Activated CD4-positive, alpha-beta T cell treated with anti-CD3 and anti-CD28 coated beads for 4 hours (primary cell): ENCODE measurements at regions not wholly inside any gene's neighbourhood (a gene's known extent, or its start where the extent isn't known, plus 50 kb on each side); places are given as distances from the start of the nearest gene placed in this dataset.
"Not testable (repeated sequence)": the region's sequence is repeated elsewhere in the genome, so short reads cannot be mapped to it uniquely, and the experiment has no call there.

Experiments used
- DNase-seq, 2 donors: peaks; one replicate each; pipeline ENCODE4 v3.0.0-alpha.2; 2020

- no peak for DNase-seq
Observed at GRCh38 chr20:48215536-48215935, 430.3 kb upstream of the SULF2 start.

- no peak for DNase-seq
Observed at GRCh38 chr20:48214601-48215000, 429.3 kb upstream of the SULF2 start.

- not testable (repeated sequence) for DNase-seq
Observed at GRCh38 chr20:48213635-48214034, 428.4 kb upstream of the SULF2 start.

GRCh38 chr20:48212806-48213509 is 427.7 kb upstream of the SULF2 start:
- no peak for DNase-seq

- no peak for DNase-seq
Observed at GRCh38 chr20:48211847-48212246, 426.6 kb upstream of the SULF2 start.

DNA sequence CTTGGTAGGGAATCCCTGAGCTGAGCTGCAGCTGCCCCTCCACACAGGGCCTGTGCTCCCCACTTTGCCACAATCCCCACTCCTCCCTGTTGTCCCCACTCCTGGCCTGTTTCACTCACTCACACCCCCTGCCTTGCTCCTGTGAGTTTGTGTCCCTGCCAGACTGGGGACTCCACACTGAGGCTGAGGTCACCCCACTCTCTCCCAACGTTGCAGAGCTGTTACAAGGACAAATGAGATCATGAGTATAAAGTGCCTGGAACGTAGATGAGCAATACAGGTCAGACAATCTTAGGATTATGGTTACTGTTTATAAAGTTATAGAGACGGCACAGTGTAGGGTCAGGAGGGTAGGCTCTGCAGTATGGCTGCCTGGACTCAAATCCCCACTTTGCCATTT is 426.0 kb upstream of the SULF2 start:
- DNase-seq, result no peak

DNA sequence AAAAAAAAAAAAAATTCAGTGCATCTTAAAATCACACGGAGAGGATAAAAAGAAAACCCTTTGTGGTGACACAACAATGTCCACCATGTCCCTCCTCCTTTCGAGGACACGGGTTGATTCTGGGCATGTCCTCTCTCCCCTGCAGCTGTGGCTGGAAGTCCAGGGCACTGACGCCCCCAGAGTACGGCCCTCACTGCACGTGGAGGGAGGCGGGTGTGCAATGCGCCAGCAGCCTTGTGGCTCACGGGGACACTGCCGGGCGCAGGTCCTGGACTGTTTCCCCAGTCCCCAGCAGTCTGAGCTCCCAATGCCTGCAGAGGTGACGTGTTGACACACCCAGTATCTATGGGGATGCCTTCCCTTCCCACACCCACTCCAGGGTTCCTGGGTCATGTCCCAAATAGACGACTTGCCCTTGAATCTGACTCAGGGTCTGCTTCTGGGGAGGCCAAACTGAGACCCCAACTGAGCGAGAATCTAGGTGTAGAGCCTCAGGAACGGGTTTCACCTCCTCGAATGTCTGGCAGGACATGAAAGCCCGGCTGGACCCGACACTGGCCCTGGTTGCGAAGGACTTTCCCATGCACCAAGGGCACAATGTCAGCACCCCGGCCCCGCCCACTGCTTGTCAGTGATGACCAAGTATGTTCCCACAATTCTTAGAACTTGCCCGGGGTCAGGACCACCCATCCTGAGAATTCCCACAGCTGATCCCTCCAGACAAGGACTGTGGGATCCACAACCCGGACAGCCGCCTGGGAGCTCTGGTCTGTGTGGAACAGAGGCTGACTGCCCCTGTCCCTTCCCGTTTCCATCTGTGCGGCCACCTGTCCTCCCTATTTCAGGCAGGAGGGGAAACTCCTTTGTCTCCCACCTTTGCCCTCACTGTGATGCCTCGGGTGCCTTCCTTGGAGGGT is 425.1 kb upstream of the SULF2 start:
- DNase-seq, result no peak

DNA sequence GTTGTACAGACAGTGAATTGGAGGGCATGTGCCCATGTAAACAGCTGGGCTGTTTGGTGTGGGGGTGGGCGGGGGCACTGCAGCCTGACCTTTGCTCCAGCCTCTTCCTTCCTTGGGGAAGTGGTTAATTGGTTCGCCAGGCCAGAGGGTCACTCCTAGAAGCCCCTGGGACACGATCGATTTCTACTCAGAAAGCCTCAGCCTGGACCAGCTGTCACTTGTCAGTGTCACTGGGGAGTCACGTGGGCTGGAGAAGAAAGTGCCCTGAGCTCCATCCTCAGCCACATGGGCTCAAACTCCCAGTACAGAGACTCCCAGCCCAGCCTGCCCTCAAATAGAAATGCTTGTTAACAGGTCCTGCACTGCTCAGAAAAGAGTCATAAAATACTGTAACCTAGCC is 423.8 kb upstream of the SULF2 start:
- no peak for DNase-seq

GRCh38 chr20:48208176-48208575 is 422.9 kb upstream of the SULF2 start:
- no peak for DNase-seq

DNA sequence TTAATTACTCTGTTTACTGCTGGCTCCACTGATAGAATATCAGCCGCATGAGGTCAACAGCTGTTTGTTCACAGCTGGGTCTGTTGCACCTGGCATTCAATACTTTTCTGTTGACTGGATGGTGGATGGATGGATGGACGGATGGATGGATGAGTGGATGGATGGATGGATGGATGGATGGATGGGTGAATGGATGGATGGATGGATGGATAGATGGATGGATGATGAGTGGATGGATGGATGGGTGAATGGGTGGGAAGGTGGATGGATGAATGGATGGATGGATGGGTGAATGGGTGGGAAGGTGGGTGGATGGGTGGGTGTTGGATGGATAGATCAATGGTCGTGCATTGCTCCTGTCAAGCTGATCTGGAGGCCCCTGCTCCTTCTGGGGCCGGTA is 422.2 kb upstream of the SULF2 start:
- no peak for DNase-seq

- DNase-seq, result no peak
Observed at GRCh38 chr20:48205786-48206185, 420.5 kb upstream of the SULF2 start.

- DNase-seq, result no peak
Observed at GRCh38 chr20:48205281-48205782, 420.1 kb upstream of the SULF2 start.

- DNase-seq, result no peak
Observed at GRCh38 chr20:48204499-48204898, 419.2 kb upstream of the SULF2 start.

GRCh38 chr20:48203252-48203651 is 418.0 kb upstream of the SULF2 start:
- no peak for DNase-seq

GRCh38 chr20:48202334-48203113 is 417.2 kb upstream of the SULF2 start:
- DNase-seq, result no peak

GRCh38 chr20:48201885-48202284 is 416.6 kb upstream of the SULF2 start:
- no peak for DNase-seq

DNA sequence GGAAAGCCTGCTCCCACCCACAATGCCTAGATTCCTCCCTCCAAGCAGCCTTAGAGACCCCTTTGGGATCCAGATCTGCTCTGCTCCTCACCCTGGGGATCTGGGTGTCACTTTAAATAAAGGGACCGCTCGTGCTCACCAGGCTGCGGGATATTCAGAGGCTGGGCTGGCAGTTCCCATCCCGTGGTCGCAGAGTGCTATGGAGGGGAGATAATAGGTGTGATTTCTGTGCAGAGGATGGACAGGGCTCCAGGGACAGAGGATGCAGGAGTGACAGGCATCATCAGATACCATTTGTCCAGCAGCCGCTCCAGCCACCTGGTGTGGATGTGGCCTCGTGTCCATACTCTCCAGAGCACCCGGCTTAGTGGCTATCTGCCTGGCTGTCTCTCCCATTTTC is 415.9 kb upstream of the SULF2 start:
- no peak for DNase-seq

DNA sequence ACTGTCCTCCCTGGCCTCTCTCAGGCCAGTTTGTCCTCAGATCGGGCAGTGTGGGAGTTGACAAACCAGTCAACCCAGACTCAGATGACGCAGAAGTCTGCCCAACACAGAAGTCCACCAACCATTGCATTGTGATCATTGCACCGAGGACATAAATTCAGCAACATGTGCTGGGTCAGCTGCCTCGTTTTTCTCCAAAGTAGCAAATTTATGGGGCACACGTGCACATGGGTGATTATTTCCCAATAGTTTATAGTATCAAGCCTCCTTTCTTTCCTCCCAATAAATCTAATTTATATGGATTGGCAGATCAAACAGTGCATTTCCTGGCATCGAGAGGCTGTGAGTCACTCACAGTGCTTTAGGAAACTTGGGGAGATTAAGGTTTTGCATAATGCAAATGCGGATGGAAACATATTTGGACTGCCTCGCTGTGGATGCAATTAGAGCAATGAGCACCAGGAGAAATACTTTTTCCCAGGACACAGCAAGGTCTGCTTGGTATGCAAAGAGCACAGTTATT is 413.7 kb upstream of the SULF2 start:
- DNase-seq, result no peak

DNA sequence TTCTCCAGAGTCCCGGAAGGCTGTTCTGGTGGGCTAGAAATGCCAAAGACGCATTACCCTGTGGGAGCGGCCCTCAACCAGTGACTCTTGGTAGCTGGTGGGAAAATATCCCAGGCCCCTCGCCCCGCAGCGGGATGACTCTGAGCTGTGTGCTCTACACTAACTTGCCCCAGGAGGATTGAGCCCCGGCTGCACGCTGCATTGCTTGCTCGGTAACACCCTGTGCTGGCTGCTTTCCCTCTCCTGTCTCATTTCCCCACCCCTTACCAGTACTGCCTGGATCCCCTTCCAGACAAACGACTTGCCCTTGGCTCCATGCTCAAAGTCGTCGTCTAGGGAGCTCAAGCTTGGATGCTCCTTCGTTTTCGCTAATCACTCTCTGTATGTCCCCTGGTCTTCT is 411.8 kb upstream of the SULF2 start:
- no peak for DNase-seq

- no peak for DNase-seq
Observed at GRCh38 chr20:48196486-48196885, 411.2 kb upstream of the SULF2 start.

GRCh38 chr20:48196001-48196400 is 410.7 kb upstream of the SULF2 start:
- DNase-seq, result no peak

DNA sequence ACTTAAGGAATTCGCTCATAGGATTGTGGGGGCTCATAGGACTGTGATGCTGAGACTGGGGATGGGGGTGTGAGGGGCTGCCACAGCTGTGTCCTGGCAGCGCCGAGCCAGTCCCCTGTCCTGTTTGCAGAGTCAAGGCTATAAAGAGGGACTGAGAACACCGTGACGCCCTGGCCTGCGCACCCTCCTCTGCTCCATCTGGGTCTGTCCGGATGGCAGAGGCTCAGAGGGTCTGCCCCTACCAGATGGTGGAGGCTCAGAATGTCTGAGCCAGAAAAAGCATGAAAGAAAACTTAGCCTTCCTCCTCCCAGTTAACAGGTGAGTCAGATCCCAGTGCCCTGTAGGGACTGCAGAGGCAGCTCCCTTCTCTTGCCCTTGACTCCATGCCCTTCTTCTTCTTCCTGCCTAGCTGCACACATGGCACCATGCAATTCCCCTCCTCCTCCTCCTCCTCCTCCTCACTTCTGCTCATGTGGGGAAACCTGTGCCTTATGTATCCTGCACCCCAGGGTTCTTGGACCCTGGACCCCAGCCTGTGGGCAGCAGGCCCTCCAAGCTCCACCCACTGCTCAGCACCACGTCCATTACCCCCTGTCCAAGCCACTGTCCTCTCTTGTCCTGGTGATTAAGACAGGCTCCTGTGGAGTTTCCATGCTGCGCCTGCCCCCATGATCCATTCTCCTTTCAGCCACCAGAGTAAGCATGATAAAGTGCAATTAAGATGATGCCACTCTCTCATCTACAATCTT is 410.0 kb upstream of the SULF2 start:
- no peak for DNase-seq
